ENCODE measurements at regions not wholly inside any gene's neighbourhood (a gene's known extent, or its start where the extent isn't known, plus 50 kb on each side); places are given as distances from the start of the nearest gene placed in this dataset.

GRCh38 chr5:52728686-52729085 lies 59.0 kb upstream of the ITGA1 start:
- no peak overlapping the region for H3K4me3 ChIP-seq (ENCODE audit: low read length)
- H3K79me2 ChIP-seq (ENCODE audit: control insufficient read depth, low read length) = no peaks in the 10 kb centered on the region
- TF ChIP-seq CTCF (IDR thresholded peaks at IDR 0.05; ENCODE audit: low read depth, low read length, poor library complexity, severe bottlenecking) = no peak
- no peak for TF ChIP-seq EZH2phosphoT487 (IDR thresholded peaks at IDR 0.05; ENCODE audit: borderline replicate concordance, low read length)
- H3K27me3 ChIP-seq (ENCODE audit: control insufficient read depth, low read length) = no peaks in the 10 kb centered on the region
- no peaks in the 10 kb centered on the region for H3F3A ChIP-seq (ENCODE audit: control insufficient read depth, insufficient read depth)
- no peak overlapping the region for H3K27ac ChIP-seq (ENCODE audit: low read depth, low read length)
- H3K36me3 ChIP-seq (ENCODE audit: control insufficient read depth, low read length) = no peaks in the 10 kb centered on the region
- H3K4me1 ChIP-seq (ENCODE audit: control insufficient read depth, low read length) = no peaks in the 10 kb centered on the region
- no peaks in the 10 kb centered on the region for H4K20me1 ChIP-seq (ENCODE audit: control insufficient read depth, insufficient read depth, low read depth, low read length)
- H3K9me2 ChIP-seq (replicated peaks; ENCODE audit: control insufficient read depth, low read length) = no peaks in the 10 kb centered on the region
- H3K9me3 ChIP-seq (ENCODE audit: control insufficient read depth, insufficient read depth, low read length) = no peaks in the 10 kb centered on the region
- no peak overlapping the region for H3K4me2 ChIP-seq (ENCODE audit: low read length)

GRCh38 chr5:52731274-52732027 lies 56.3 kb upstream of the ITGA1 start:
- Histone ChIP-seq H4K20me1 (ENCODE audit: control insufficient read depth, insufficient read depth, low read depth, low read length) (no peaks in the 10 kb centered on the region), H3K79me2 (ENCODE audit: control insufficient read depth, low read length) (no peaks in the 10 kb centered on the region), H3K27ac (ENCODE audit: low read depth, low read length) (no peak overlapping the region), H3F3A (ENCODE audit: control insufficient read depth, insufficient read depth) (no peaks in the 10 kb centered on the region), H3K4me2 (ENCODE audit: low read length) (no peak overlapping the region), H3K27me3 (ENCODE audit: control insufficient read depth, low read length) (no peaks in the 10 kb centered on the region), H3K9me2 (replicated peaks; ENCODE audit: control insufficient read depth, low read length) (no peaks in the 10 kb centered on the region), H3K9me3 (ENCODE audit: control insufficient read depth, insufficient read depth, low read length) (no peaks in the 10 kb centered on the region), H3K4me3 (ENCODE audit: low read length) (no peak overlapping the region), H3K36me3 (ENCODE audit: control insufficient read depth, low read length) (no peaks in the 10 kb centered on the region), H3K4me1 (ENCODE audit: control insufficient read depth, low read length) (no peaks in the 10 kb centered on the region)
- TF ChIP-seq EZH2phosphoT487 (IDR thresholded peaks at IDR 0.05; ENCODE audit: borderline replicate concordance, low read length) = no peak
- TF ChIP-seq CTCF (IDR thresholded peaks at IDR 0.05; ENCODE audit: low read depth, low read length, poor library complexity, severe bottlenecking) = no peak

- TF ChIP-seq EZH2phosphoT487 (IDR thresholded peaks at IDR 0.05; ENCODE audit: borderline replicate concordance, low read length) = no peak
- no peak for TF ChIP-seq CTCF (IDR thresholded peaks at IDR 0.05; ENCODE audit: low read depth, low read length, poor library complexity, severe bottlenecking)
- no peak overlapping the region for H3K4me2 ChIP-seq (ENCODE audit: low read length)
- no peaks in the 10 kb centered on the region for H3K79me2 ChIP-seq (ENCODE audit: control insufficient read depth, low read length)
- no peaks in the 10 kb centered on the region for H3K9me2 ChIP-seq (replicated peaks; ENCODE audit: control insufficient read depth, low read length)
- H3K27me3 ChIP-seq (ENCODE audit: control insufficient read depth, low read length) = no peaks in the 10 kb centered on the region; the same call in 1 of the 2 replicates
- H3K27ac ChIP-seq (ENCODE audit: low read depth, low read length) = no peak overlapping the region
- no peaks in the 10 kb centered on the region for H4K20me1 ChIP-seq (ENCODE audit: control insufficient read depth, insufficient read depth, low read depth, low read length)
- H3F3A ChIP-seq (ENCODE audit: control insufficient read depth, insufficient read depth) = no peaks in the 10 kb centered on the region
- no peak overlapping the region for H3K4me3 ChIP-seq (ENCODE audit: low read length)
- H3K9me3 ChIP-seq (ENCODE audit: control insufficient read depth, insufficient read depth, low read length) = no peaks in the 10 kb centered on the region
- H3K36me3 ChIP-seq (ENCODE audit: control insufficient read depth, low read length) = no peaks in the 10 kb centered on the region
- no peaks in the 10 kb centered on the region for H3K4me1 ChIP-seq (ENCODE audit: control insufficient read depth, low read length)
These were observed 53.2 kb upstream of the ITGA1 start for GRCh38 chr5:52734557-52734956.

Measured in DOHH2 (cell line).